Thyroid gland (tissue), 4 donors: ENCODE measurements at regions not wholly inside any gene's neighbourhood (a gene's known extent, or its start where the extent isn't known, plus 50 kb on each side); places are given as distances from the start of the nearest gene placed in this dataset.

Experiments
- DNase-seq, 2 donors: peaks; one replicate each; pipeline ENCODE4 v3.0.0-alpha.2; 2019
- H3K27ac ChIP-seq, 3 donors: fragments of 200-600 bp; sonication (generic); 1 replicate in 2 of 3; 2 replicates in 1 of 3; pipeline ENCODE4 v1.5.1; 2016 to 2019; ENCODE audit warnings: mild to moderate bottlenecking in 1 of 3, moderate library complexity in 1 of 3
- H3K27me3 ChIP-seq: fragments of 200-600 bp; sonication (generic); one replicate; pipeline ENCODE4 v1.5.1; 2019
- H3K36me3 ChIP-seq, 2 donors: fragments of 200-600 bp; sonication (generic); one replicate each; pipeline ENCODE4 v1.5.1; 2016 to 2019
- H3K4me1 ChIP-seq, 2 donors: fragments of 200-600 bp; sonication (generic); one replicate each; pipeline ENCODE4 v1.5.1; 2017 to 2019
- H3K4me3 ChIP-seq, 3 donors: fragments of 200-600 bp; sonication (generic); replicated peaks in 1 of 3; 1 replicate in 2 of 3; 2 replicates in 1 of 3; pipeline ENCODE4 v1.5.1; 2016; ENCODE audit warnings: mild to moderate bottlenecking in 1 of 3
- H3K9me3 ChIP-seq: fragments of 200-600 bp; sonication (generic); one replicate; pipeline ENCODE4 v1.5.1; 2017
- POLR2A ChIP-seq, 2 donors: fragments of 450-650 bp; IDR thresholded peaks; one replicate each; pipeline ENCODE4 v1.6.1; 2017; ENCODE audit warnings: antibody characterized with exemption in 2 of 2, mild to moderate bottlenecking in 2 of 2, moderate library complexity in 1 of 2
- WGBS, 2 donors: methylation state at CpG; one replicate each; pipeline ENCODE4 v1.1.5; 2017; 5-methylcytosine and 5-hydroxymethylcytosine counted together
- intact Hi-C: fragments of 100-400 bp; cut with DNase I; formaldehyde crosslinking; loops from one replicate; pipeline ENCODE4 v1.15.1; 2023
- TF ChIP-seq, protein P1 (sequence below), 6 experiments: fragments of 200-600 bp in 3 of 6; fragments of 450-650 bp in 3 of 6; sonication (generic) in 3 of 6; IDR thresholded peaks; one replicate each; pipeline ENCODE4 v1.5.1; 2016 to 2019; ENCODE audit warnings: antibody characterized with exemption in 6 of 6, mild to moderate bottlenecking in 2 of 6, inconsistent platforms in 1 of 6, moderate library complexity in 1 of 6

DNA sequence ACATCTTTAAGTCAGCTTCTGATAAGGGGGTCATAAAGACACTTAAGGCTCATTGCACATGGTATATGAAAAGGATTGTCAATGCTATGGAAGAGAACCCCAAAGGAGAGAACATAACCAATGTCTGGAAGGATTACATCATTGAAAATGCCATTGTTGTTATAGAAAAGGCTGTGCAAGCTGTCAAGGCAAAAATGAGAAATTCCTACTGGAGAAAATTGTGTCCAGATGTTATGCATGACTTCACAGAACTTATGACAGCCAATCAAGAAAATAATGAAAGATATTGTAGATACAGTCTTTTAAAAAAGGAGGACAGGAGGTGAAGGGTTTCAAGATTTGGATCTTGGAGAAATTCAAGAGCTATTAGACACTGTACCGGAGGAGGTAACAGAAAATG lies 96.3 kb upstream of the MBNL1 start:
- Histone ChIP-seq H3K9me3 (no peaks in the 10 kb centered on the region), H3K36me3 (no peaks in the 10 kb centered on the region), H3K27ac (no peak overlapping the region), H3K27me3 (no peaks in the 10 kb centered on the region), H3K4me3 (no peak overlapping the region), H3K4me1 (no peaks in the 10 kb centered on the region)
- intact Hi-C loops = no loop called here
- DNase-seq = no peak
- 83 to 90% methylated on average over 1 of the region's 1 CpG for WGBS, 2 donors
- TF ChIP-seq, protein P1, sequence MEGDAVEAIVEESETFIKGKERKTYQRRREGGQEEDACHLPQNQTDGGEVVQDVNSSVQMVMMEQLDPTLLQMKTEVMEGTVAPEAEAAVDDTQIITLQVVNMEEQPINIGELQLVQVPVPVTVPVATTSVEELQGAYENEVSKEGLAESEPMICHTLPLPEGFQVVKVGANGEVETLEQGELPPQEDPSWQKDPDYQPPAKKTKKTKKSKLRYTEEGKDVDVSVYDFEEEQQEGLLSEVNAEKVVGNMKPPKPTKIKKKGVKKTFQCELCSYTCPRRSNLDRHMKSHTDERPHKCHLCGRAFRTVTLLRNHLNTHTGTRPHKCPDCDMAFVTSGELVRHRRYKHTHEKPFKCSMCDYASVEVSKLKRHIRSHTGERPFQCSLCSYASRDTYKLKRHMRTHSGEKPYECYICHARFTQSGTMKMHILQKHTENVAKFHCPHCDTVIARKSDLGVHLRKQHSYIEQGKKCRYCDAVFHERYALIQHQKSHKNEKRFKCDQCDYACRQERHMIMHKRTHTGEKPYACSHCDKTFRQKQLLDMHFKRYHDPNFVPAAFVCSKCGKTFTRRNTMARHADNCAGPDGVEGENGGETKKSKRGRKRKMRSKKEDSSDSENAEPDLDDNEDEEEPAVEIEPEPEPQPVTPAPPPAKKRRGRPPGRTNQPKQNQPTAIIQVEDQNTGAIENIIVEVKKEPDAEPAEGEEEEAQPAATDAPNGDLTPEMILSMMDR (IDR thresholded peaks at IDR 0.05) = no peak
- no peak for TF ChIP-seq POLR2A (IDR thresholded peaks at IDR 0.05)

DNA sequence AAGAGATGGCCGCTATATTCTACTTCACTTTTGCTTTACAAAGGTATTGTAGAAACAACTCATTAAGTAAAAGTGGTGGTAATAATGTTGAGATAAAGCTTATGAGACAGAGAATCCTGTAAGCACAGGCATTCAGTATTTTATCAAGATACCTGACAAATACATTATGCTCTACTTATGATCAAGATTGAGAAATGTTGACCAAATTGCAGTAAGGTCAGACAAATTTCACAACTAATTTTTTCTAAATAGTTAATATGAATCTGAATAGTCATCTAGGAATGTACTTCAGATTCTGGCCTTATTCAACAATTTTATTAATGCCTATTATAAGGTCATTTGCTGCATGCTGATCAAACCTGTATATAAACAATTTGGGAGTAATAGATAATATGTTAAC lies 95.1 kb upstream of the MBNL1 start:
- no peak overlapping the region for H3K27ac ChIP-seq
- TF ChIP-seq, protein P1 (IDR thresholded peaks at IDR 0.05) = no peak
- TF ChIP-seq POLR2A (IDR thresholded peaks at IDR 0.05) = no peak
- no peak overlapping the region for H3K4me3 ChIP-seq
- no peaks in the 10 kb centered on the region for H3K36me3 ChIP-seq
- no peaks in the 10 kb centered on the region for H3K9me3 ChIP-seq
- intact Hi-C loops = no loop called here
- H3K4me1 ChIP-seq = no peaks in the 10 kb centered on the region
- no peak for DNase-seq
- 93 to 98% methylated on average over 1 of the region's 1 CpG for WGBS, 2 donors
- H3K27me3 ChIP-seq = no peaks in the 10 kb centered on the region

DNA sequence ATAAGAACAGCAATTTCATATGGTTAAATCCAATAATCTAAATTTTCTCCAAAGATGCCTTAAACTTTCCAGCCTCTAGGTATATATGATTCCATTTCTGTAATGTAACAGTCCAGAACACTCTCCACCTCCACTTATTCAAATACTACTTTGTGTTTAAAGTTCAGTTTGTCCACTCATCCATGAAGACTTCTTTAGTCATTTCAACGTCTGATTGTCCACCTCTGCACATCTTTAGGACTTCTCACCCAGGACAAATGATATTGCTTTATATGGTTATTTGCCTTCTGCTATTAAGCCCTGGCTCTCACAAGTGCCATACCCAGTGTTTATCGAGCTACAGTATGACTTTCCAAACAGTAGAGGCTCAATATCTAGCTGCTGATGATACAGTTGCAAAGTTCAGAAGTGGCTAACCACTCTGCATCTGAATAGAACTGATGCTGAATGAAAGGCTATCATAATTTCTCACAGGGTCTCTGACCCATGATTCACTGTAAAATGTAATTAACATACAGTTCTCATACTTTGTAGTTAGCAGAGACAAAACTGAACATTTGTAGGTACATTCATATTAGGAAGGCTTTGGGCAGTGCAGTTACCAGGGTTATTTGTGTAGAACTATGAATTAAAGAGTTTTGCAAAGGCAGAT lies 93.7 kb upstream of the MBNL1 start:
- WGBS, 2 donors = 63 to 64% methylated on average over 2 of the region's 2 CpGs
- no peak overlapping the region for H3K27ac ChIP-seq
- intact Hi-C loops = no loop called here

DNA sequence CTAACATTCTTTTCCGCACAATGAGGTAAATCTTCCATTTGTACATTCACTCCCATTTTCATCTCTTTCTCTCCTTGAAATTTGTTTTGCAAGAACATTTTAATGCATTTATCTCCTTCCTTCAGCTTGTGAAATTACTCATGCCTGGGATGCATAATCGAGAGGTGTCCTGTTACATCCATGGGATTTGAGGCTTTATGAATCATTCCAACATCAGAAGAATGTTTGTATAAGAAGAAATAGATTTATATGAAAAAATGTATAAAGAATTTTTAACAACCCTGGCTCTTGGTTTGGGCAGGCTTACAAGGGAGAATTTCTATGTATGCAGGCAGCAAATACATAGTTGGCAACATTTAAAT lies 93.2 kb upstream of the MBNL1 start:
- Histone ChIP-seq H3K27me3 (no peaks in the 10 kb centered on the region), H3K36me3 (no peaks in the 10 kb centered on the region), H3K9me3 (no peaks in the 10 kb centered on the region), H3K27ac (no peak overlapping the region), H3K4me3 (no peak overlapping the region), H3K4me1 (no peaks in the 10 kb centered on the region)
- no peak for DNase-seq
- 81% methylated on average over 2 of the region's 2 CpGs for WGBS, 2 donors
- intact Hi-C loops = no loop called here
- TF ChIP-seq POLR2A (IDR thresholded peaks at IDR 0.05) = no peak
- TF ChIP-seq, protein P1 (IDR thresholded peaks at IDR 0.05) = no peak

More for the DNA sequence above, 93.7 kb upstream of the MBNL1 start:
- Histone ChIP-seq H3K27me3 (no peaks in the 10 kb centered on the region), H3K4me3 (no peak overlapping the region), H3K9me3 (no peaks in the 10 kb centered on the region), H3K4me1 (no peaks in the 10 kb centered on the region), H3K36me3 (no peaks in the 10 kb centered on the region)
- TF ChIP-seq, protein P1 (IDR thresholded peaks at IDR 0.05) = no peak
- TF ChIP-seq POLR2A (IDR thresholded peaks at IDR 0.05) = no peak
- DNase-seq = no peak

DNA sequence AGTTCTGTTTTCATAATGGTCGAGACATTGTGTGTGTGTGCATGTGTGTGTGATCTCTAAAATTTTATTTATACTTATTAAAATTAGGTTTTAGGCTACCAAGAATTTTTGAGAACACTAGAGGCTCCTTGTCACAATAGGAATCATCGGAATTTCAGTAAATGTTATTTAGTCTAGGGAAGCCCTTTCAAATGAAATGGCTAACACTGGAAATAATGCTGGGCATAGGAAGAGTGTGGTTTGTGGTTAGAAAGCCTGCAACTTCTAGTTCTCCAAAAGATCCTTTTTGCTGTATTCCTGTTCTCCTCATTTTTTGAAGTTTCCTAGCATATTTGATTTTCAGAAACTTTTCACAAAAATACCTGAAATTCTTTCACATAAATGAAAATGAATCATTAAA lies 92.5 kb upstream of the MBNL1 start:
- TF ChIP-seq POLR2A (IDR thresholded peaks at IDR 0.05) = no peak
- TF ChIP-seq, protein P1 (IDR thresholded peaks at IDR 0.05) = no peak
- intact Hi-C loops = no loop called here
- 75 to 77% methylated on average over 2 of the region's 2 CpGs for WGBS, 2 donors
- H3K9me3 ChIP-seq = no peaks in the 10 kb centered on the region
- DNase-seq = no peak
- H3K4me1 ChIP-seq = no peaks in the 10 kb centered on the region
- no peaks in the 10 kb centered on the region for H3K27me3 ChIP-seq
- H3K36me3 ChIP-seq = no peaks in the 10 kb centered on the region
- H3K27ac ChIP-seq = no peak overlapping the region
- H3K4me3 ChIP-seq = no peak overlapping the region
